GM19467 (cell line): ENCODE measurements at regions not wholly inside any gene's neighbourhood (a gene's known extent, or its start where the extent isn't known, plus 50 kb on each side); places are given as distances from the start of the nearest gene placed in this dataset.

Source experiments
- ATAC-seq: cut with Tn5 transposase; IDR thresholded peaks from one replicate; pipeline ENCODE4 v1.9.1; 2021; ENCODE audit warnings: mild to moderate bottlenecking, moderate library complexity; ENCODE audit not compliant: unreplicated experiment

- no peak for ATAC-seq
These were observed 243.0 kb downstream of the ICE1 start for GRCh38 chr5:5665225-5666075.

GRCh38 chr5:5658889-5659465 lies 236.5 kb downstream of the ICE1 start:
- no peak for ATAC-seq

GRCh38 chr5:5658226-5658625 lies 235.7 kb downstream of the ICE1 start:
- peak; percentile 69 for ATAC-seq

- ATAC-seq: no peak
These were observed 229.7 kb downstream of the ICE1 start for GRCh38 chr5:5652181-5652580.

- ATAC-seq: no peak
These were observed 228.5 kb downstream of the ICE1 start for GRCh38 chr5:5650949-5651348.

- no peak for ATAC-seq
These were observed 227.8 kb downstream of the ICE1 start for GRCh38 chr5:5650242-5650641.

GRCh38 chr5:5649641-5650040 lies 227.2 kb downstream of the ICE1 start:
- no peak for ATAC-seq

GRCh38 chr5:5648694-5649093 lies 226.2 kb downstream of the ICE1 start:
- no peak for ATAC-seq

- no peak for ATAC-seq
These were observed 223.4 kb downstream of the ICE1 start for GRCh38 chr5:5645891-5646290.

GRCh38 chr5:5645198-5645597 lies 222.7 kb downstream of the ICE1 start:
- no peak for ATAC-seq

- ATAC-seq: no peak
These were observed 221.8 kb downstream of the ICE1 start for GRCh38 chr5:5644249-5644648.

- no peak for ATAC-seq
These were observed 221.0 kb downstream of the ICE1 start for GRCh38 chr5:5643481-5643880.

GRCh38 chr5:5638211-5638610 lies 215.7 kb downstream of the ICE1 start:
- ATAC-seq: no peak

- no peak for ATAC-seq
These were observed 214.7 kb downstream of the ICE1 start for GRCh38 chr5:5637173-5637572.

GRCh38 chr5:5634817-5635216 lies 212.3 kb downstream of the ICE1 start:
- no peak for ATAC-seq

- no peak for ATAC-seq
These were observed 211.1 kb downstream of the ICE1 start for GRCh38 chr5:5633579-5633978.

- ATAC-seq: no peak
These were observed 210.2 kb downstream of the ICE1 start for GRCh38 chr5:5632678-5633077.

GRCh38 chr5:5629607-5629978 lies 207.1 kb downstream of the ICE1 start:
- no peak for ATAC-seq

GRCh38 chr5:5628866-5629606 lies 206.6 kb downstream of the ICE1 start:
- no peak for ATAC-seq

GRCh38 chr5:5626412-5626811 lies 203.9 kb downstream of the ICE1 start:
- no peak for ATAC-seq

- ATAC-seq: no peak
These were observed 203.0 kb downstream of the ICE1 start for GRCh38 chr5:5625491-5625890.

- no peak for ATAC-seq
These were observed 200.9 kb downstream of the ICE1 start for GRCh38 chr5:5623397-5623796.
